ENCODE measurements at regions not wholly inside any gene's neighbourhood (a gene's known extent, or its start where the extent isn't known, plus 50 kb on each side); places are given as distances from the start of the nearest gene placed in this dataset.
"Not testable (repeated sequence)": the region's sequence is repeated elsewhere in the genome, so short reads cannot be mapped to it uniquely, and the experiment has no call there.

GRCh38 chr2:22185251-22185650 lies 1061.5 kb downstream of the TDRD15 start:
- TF ChIP-seq CTCF (IDR thresholded peaks at IDR 0.05; ENCODE audit: low read depth, low read length) = no peak
- H3K27me3 ChIP-seq = no peaks in the 10 kb centered on the region
- H3K4me1 ChIP-seq = no peaks in the 10 kb centered on the region

GRCh38 chr2:22186261-22186828 lies 1062.6 kb downstream of the TDRD15 start:
- not testable (repeated sequence) for H3K4me1 ChIP-seq; H3K36me3 ChIP-seq; H3K4me3 ChIP-seq (ENCODE audit: low read depth, low read length); H3K9me3 ChIP-seq; H3K27me3 ChIP-seq; DNase-seq

More at GRCh38 chr2:22185251-22185650, 1061.5 kb downstream of the TDRD15 start:
- no peak for DNase-seq
- H3K9me3 ChIP-seq = no peaks in the 10 kb centered on the region
- H3K36me3 ChIP-seq = no peaks in the 10 kb centered on the region
- no peak overlapping the region for H3K4me3 ChIP-seq (ENCODE audit: low read depth, low read length)

- TF ChIP-seq CTCF (IDR thresholded peaks at IDR 0.05; ENCODE audit: low read depth, low read length) = no peak
- no peak overlapping the region for H3K4me3 ChIP-seq (ENCODE audit: low read depth, low read length)
- no peak for DNase-seq
- no peaks in the 10 kb centered on the region for H3K4me1 ChIP-seq
- no peaks in the 10 kb centered on the region for H3K27me3 ChIP-seq
- no peaks in the 10 kb centered on the region for H3K36me3 ChIP-seq
- H3K9me3 ChIP-seq = no peaks in the 10 kb centered on the region
These were observed 1066.2 kb downstream of the TDRD15 start for GRCh38 chr2:22189893-22190480.

- Histone ChIP-seq H3K4me3 (ENCODE audit: low read depth, low read length) (no peak overlapping the region), H3K9me3 (no peaks in the 10 kb centered on the region), H3K4me1 (no peaks in the 10 kb centered on the region), H3K27me3 (no peaks in the 10 kb centered on the region), H3K36me3 (no peaks in the 10 kb centered on the region)
- no peak for TF ChIP-seq CTCF (IDR thresholded peaks at IDR 0.05; ENCODE audit: low read depth, low read length)
- DNase-seq = no peak
These were observed 1070.5 kb downstream of the TDRD15 start for GRCh38 chr2:22194218-22194617.

- DNase-seq = no peak
- Histone ChIP-seq H3K4me3 (ENCODE audit: low read depth, low read length) (no peak overlapping the region), H3K9me3 (no peaks in the 10 kb centered on the region), H3K36me3 (no peaks in the 10 kb centered on the region), H3K27me3 (no peaks in the 10 kb centered on the region), H3K4me1 (no peaks in the 10 kb centered on the region)
- no peak for TF ChIP-seq CTCF (IDR thresholded peaks at IDR 0.05; ENCODE audit: low read depth, low read length)
These were observed 1073.0 kb downstream of the TDRD15 start for GRCh38 chr2:22196806-22197205.

- H3K4me3 ChIP-seq (ENCODE audit: low read depth, low read length) = no peak overlapping the region
- H3K9me3 ChIP-seq = no peaks in the 10 kb centered on the region
- no peak for DNase-seq
- no peak for TF ChIP-seq CTCF (IDR thresholded peaks at IDR 0.05; ENCODE audit: low read depth, low read length)
- no peaks in the 10 kb centered on the region for H3K27me3 ChIP-seq
- H3K4me1 ChIP-seq = no peaks in the 10 kb centered on the region
- H3K36me3 ChIP-seq = no peaks in the 10 kb centered on the region
These were observed 1074.9 kb downstream of the TDRD15 start for GRCh38 chr2:22198381-22199283.

Measured in BE2C (cell line).